Type B pancreatic cell (in vitro differentiated cells): ENCODE measurements at regions not wholly inside any gene's neighbourhood (a gene's known extent, or its start where the extent isn't known, plus 50 kb on each side); places are given as distances from the start of the nearest gene placed in this dataset.

ENCODE experiments used
- DNase-seq: peaks from one replicate; pipeline ENCODE4 v3.0.0; 2021; ENCODE audit warnings: mixed read lengths; ENCODE audit not compliant: unreplicated experiment; ENCODE audit errors: extremely low spot score
- H3K27ac Mint-ChIP-seq: 2 replicates; pipeline ENCODE4 v1.8.0; 2021; ENCODE audit warnings: mild to moderate bottlenecking, mixed read lengths
- H3K27me3 Mint-ChIP-seq: 2 replicates; pipeline ENCODE4 v1.8.0; 2021; ENCODE audit warnings: mixed read lengths
- H3K36me3 Mint-ChIP-seq: 2 replicates; pipeline ENCODE4 v1.8.0; 2021; ENCODE audit warnings: mixed read lengths
- H3K4me1 Mint-ChIP-seq: one replicate; pipeline ENCODE4 v1.8.0; 2021; ENCODE audit warnings: mixed read lengths; ENCODE audit not compliant: unreplicated experiment
- H3K4me3 Mint-ChIP-seq: 2 replicates; pipeline ENCODE4 v1.8.0; 2021; ENCODE audit warnings: mild to moderate bottlenecking, mixed read lengths
- H3K9me3 Mint-ChIP-seq: 2 replicates; pipeline ENCODE4 v1.8.0; 2021; ENCODE audit warnings: mixed read lengths
- TF ChIP-seq, protein P1 (sequence below): fragments of 200-600 bp; sonication (generic); conservative IDR thresholded peaks from 2 replicates; pipeline ENCODE4 v1.5.0; 2021; ENCODE audit warnings: antibody characterized with exemption, mild to moderate bottlenecking

DNA sequence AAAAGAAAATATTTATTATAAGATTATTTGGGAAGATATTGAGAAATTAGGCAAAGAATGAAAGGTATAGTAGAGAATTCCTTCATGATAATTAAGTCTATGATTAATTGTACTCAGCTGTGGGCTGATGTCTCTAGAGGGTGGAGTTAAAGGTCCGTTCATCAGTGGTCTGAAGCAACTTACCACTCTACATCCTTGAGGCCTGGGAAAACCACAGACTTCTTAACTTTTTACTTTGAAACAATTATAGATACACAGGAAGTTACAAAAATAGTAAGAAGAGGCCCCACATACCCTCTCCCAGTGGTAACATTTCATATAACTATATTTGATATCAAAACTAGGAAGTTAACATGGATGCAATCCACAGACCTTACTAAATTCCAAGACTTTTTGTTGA lies 167.0 kb upstream of the NECTIN1 start:
- Mint-ChIP-seq H3K9me3 (no peaks in the 10 kb centered on the region), H3K36me3 (no peaks in the 10 kb centered on the region), H3K27ac (no peak overlapping the region), H3K4me1 (peaks cover 15% of the 10 kb centered on the region), H3K4me3 (no peak overlapping the region), H3K27me3 (peaks cover 25% of the 10 kb centered on the region)
- TF ChIP-seq, protein P1, sequence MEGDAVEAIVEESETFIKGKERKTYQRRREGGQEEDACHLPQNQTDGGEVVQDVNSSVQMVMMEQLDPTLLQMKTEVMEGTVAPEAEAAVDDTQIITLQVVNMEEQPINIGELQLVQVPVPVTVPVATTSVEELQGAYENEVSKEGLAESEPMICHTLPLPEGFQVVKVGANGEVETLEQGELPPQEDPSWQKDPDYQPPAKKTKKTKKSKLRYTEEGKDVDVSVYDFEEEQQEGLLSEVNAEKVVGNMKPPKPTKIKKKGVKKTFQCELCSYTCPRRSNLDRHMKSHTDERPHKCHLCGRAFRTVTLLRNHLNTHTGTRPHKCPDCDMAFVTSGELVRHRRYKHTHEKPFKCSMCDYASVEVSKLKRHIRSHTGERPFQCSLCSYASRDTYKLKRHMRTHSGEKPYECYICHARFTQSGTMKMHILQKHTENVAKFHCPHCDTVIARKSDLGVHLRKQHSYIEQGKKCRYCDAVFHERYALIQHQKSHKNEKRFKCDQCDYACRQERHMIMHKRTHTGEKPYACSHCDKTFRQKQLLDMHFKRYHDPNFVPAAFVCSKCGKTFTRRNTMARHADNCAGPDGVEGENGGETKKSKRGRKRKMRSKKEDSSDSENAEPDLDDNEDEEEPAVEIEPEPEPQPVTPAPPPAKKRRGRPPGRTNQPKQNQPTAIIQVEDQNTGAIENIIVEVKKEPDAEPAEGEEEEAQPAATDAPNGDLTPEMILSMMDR: no peak
- no peak for DNase-seq

DNA sequence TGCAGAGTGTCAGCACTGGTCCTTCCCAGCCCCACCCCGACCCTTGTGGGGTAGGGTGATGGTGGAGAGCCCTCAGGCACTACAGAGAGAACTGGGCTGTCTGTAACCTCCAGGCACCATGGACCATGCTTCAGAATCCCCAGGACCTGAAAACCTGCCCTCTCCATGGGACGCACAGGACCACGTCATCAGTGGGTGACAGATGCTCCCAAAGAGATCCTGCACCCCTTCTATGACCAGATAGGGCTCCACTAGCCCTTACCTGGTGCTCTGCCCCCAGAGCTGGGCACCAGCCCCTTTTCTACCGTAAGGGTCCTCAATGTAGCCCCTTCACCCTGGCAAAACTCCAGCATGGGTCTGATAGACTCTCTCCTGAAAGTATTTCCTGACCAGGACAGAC lies 165.9 kb upstream of the NECTIN1 start:
- TF ChIP-seq, protein P1: no peak
- DNase-seq: no peak
- no peak overlapping the region for H3K27ac Mint-ChIP-seq
- H3K9me3 Mint-ChIP-seq: no peaks in the 10 kb centered on the region
- no peak overlapping the region for H3K4me3 Mint-ChIP-seq
- peaks cover 25% of the 10 kb centered on the region for H3K27me3 Mint-ChIP-seq
- H3K36me3 Mint-ChIP-seq: no peaks in the 10 kb centered on the region
- peaks cover 18% of the 10 kb centered on the region for H3K4me1 Mint-ChIP-seq

DNA sequence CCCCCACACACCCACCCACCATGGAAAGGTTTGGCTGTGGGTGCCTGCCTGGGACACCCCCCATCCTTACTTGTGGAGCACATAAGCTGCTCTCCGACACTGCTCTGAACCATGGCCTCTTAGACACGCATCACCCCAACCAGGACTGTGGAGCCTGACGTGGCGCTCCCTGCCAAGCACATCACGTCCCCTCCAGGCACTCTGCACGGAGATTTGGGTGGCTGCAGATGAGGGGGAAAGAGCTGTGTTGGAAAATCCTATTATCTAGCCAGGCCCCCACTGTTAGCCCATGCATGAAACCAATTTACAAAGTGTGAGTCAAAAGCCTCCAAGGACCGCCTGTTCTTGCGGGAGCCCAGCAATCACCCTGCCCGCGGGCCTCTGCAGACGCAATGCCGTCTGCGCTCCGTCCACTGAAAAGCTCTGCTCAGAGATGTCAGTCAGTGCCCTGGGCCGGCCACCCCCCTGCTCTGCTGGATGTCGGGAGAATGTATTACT lies 163.4 kb upstream of the NECTIN1 start:
- Mint-ChIP-seq H3K27ac (no peak overlapping the region), H3K36me3 (no peaks in the 10 kb centered on the region), H3K4me1 (peaks cover 23% of the 10 kb centered on the region), H3K27me3 (peaks cover 29% of the 10 kb centered on the region), H3K4me3 (no peak overlapping the region), H3K9me3 (no peaks in the 10 kb centered on the region)
- TF ChIP-seq, protein P1: no peak
- DNase-seq: no peak

DNA sequence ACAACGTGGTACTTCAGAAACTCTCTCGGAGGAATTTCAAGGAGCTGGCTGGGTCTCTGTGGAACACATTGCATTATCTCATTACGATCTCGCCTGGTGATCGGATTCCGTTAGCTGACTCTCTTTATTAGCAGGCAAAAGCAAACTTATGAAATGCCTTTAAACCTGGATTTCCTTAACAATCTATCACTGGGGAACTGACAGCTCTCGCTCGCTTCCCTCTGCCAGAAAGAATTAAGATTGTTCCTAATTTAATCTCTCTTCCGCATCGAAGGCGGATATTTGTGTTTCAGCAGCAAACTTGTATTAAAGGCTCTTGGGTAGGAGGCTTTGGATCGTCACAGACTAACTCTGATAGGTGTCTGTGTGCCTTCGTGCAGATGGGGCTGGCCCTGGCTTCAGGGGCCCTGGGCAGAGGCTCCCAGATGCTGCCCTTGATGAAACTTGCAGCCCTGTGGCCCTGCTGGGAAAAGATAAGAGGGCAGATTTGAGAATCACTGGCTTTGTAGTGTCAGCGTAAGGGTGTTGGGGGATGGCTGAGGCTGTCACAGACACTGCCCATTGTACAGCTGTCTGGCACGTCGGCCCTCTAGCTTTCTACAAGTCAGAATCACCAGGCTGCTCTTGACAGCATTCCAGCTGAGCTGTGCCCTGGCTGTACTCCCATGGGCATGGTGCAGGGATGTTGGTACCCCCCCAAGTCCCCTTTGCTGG lies 162.2 kb upstream of the NECTIN1 start:
- no peak overlapping the region for H3K4me3 Mint-ChIP-seq
- TF ChIP-seq, protein P1: no peak
- no peaks in the 10 kb centered on the region for H3K9me3 Mint-ChIP-seq
- H3K27ac Mint-ChIP-seq: no peak overlapping the region
- peaks cover 23% of the 10 kb centered on the region for H3K4me1 Mint-ChIP-seq
- H3K27me3 Mint-ChIP-seq: peaks cover 29% of the 10 kb centered on the region
- DNase-seq: no peak
- no peaks in the 10 kb centered on the region for H3K36me3 Mint-ChIP-seq

DNA sequence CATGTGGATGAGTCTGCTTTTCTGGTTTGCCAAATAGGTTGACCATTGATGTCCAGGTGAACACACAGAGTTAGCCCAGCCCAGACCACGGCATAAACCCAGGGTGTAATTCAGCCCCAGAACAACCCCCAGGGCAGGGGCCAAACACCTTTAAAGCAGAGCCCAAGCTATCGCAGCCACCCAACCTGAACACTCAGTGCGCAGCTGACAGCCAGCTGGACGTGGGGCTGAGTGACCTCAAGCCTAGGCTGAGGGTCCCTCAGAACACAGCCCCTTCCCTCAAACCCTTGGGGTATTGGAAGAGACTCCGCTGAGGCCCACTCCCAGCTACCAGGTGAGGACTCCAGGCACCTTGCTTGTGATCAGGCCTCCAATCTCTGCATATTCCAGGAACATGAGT lies 161.5 kb upstream of the NECTIN1 start:
- H3K36me3 Mint-ChIP-seq: no peaks in the 10 kb centered on the region
- no peaks in the 10 kb centered on the region for H3K9me3 Mint-ChIP-seq
- DNase-seq: no peak
- H3K27ac Mint-ChIP-seq: no peak overlapping the region
- H3K4me1 Mint-ChIP-seq: peaks cover 23% of the 10 kb centered on the region
- peaks cover 29% of the 10 kb centered on the region for H3K27me3 Mint-ChIP-seq
- H3K4me3 Mint-ChIP-seq: no peak overlapping the region
- TF ChIP-seq, protein P1: no peak
